ENCODE measurements at regions not wholly inside any gene's neighbourhood (a gene's known extent, or its start where the extent isn't known, plus 50 kb on each side); places are given as distances from the start of the nearest gene placed in this dataset.

DNA sequence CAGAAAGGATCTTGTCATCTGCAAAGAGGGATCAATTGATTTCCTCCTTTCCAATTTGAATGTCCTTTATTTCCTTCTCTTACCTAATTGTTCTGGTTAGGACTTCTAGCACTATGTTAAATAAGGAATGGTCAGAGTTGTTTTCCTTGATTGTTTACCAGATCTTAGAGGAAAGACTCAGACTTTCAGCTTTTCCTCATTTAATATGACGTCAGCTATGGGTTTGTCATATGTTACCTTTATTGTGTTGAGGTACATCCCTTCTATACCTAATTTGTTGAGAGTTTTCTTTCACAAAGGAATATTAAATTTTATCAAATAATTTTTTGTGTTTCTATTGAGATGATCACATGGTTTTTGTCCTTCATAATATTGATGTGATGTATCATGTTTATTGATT, 656.5 kb upstream of the GRAMD2B start:
- DNase-seq (ENCODE audit: low spot score): no peak

DNA sequence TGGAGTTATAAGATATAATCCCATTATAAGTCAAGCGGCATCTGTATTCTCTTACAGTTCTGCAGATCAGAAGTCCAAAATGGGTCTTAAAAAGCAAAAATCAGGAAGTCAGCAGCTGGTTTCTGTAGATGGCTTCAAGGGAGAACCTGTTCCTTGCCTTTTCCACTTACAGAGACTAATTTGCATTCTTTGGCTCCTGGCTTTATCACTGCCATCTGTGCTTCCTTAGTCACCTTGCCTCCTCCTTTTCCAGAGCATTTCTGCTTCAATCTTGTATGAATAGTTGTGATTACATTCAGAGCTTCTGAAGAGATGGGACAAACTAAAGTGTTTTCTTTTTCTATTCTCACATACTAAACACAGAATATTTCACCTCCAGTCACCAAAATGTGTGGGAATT, 647.3 kb upstream of the GRAMD2B start:
- DNase-seq (ENCODE audit: low spot score): no peak

DNA sequence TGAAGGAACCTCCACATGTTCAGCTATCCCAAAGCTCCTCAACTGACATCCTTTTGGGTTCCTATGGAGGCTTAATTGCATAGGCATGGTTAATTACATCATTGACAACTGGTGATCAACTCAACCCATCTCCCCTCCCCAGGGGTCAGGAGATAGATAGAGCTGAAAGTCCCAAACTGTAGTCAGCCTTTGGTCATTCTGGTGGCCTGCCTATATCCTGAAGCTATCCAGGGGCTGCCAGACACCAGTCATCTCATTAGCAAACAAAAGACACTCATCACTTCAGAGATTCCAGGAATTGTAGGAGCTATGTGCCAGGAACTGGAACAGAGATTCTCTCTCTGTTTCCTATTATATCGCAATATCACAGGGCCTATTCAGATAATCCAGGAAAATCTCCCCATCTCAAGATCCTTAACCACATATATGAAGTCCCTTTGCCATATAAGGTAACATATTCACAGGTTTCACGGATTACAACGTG, 646.5 kb upstream of the GRAMD2B start:
- no peak for DNase-seq (ENCODE audit: low spot score)

DNA sequence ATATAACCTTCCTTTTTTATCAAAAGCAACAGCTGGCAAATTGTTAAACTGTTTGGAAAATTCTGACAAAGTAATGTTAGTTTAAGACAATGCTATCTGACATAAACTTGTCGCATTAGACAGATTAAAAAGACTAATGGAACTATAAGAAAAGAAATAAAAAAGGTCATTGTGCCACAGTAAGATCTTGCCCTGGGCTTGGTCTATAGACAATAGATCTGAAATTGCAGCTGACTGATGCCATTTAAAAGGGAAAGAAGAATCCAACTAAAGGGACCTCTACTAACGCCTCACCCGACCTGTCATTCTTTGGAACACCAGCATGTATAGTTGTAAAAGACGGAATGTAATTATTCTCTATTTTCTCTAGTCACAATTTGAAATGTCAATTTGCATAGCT, 644.4 kb upstream of the GRAMD2B start:
- no peak for DNase-seq (ENCODE audit: low spot score)

DNA sequence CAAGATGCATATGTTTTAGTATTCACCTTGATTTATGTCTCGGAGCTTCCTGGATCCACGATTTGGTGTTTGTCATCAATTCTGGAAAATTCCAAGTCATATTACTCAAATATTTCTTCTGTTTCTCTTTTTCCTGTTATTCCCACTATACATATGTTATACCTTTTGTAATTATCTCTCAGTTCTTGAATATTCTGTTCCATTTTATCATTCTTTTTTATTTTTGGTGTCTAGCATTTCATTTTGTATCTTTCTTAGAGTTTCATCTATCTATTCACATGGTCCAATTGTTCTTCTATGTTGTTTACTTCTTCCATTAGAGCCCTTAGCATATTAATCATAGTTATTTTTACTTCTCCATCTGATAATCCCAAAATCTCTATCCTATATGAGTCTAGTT, 637.8 kb upstream of the GRAMD2B start:
- no peak for DNase-seq (ENCODE audit: low spot score)

DNA sequence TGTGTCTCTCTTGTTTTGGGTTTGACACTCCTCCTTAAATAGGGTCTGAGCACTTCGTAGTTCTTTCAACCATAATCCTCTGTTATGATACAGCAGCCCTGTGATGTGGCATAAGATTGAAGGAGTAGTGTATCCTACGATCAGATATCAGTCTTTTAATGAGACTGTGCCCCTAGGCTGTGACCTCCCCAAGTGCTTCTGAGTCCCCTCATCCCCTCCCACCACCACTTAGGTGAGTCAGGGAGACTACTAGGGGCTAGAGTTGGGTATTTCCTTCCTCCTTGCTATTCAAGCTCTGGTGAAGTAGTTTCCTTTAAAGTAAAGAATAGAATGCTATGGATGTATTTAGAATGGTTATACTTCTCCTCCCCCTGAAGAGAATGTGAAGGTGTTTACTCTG, 637.2 kb upstream of the GRAMD2B start:
- DNase-seq (ENCODE audit: low spot score): no peak

DNA sequence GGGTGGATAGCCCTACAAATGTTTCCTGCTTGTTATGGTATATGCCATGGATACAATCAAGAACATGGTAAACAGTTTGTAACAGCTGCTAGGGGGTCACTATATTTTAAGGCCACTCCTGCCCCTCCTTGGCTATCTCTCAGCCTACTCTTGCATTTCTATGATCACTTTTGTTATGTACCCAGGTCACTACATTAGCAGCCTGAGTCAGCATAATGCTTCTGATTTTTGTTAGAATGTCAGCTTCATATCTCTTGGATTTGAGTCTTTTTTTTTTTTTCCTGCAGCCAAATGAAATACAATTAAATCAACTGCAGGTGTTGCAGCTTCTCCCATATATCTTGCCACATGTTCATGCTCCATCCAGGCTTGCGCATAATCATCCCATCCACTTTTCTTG, 629.7 kb upstream of the GRAMD2B start:
- no peak for DNase-seq (ENCODE audit: low spot score)

DNA sequence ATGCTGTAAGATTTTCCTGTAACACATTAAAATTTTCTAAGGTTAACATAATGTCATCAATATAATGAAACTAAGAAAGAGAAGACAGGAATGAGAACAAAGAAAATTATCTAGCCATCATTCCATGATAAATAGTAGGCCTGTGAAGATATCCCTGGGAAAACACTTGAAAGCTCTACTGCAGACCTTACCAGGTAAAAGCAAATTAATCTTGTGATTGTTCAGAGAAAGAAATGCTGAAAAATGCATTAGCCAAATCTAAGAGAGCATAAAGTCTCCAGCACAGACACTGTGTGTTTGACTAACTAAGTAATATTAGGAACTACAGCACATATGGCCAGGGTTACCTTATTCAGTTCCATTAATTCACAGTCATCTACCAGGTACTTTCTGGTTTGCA, 628.3 kb upstream of the GRAMD2B start:
- DNase-seq (ENCODE audit: low spot score): no peak

DNA sequence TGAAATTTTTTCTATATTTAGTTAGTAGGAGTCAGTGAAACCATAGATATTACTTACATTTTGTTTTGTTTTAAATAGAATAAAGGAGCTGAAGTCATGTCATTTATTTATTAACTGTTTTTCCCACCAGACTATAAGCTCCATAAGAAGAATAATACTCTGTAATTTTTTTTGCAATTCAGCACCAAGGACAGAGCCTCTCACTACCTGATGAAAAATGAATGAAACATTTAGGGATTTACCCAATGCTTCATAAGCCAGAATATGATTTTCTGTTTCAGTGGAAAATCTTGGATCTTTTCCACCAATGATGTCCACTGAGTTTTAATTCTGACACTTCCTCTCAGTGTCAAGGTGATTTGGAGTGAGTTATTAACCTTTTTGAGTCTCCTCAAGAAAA, 624.9 kb upstream of the GRAMD2B start:
- DNase-seq (ENCODE audit: low spot score): no peak

DNA sequence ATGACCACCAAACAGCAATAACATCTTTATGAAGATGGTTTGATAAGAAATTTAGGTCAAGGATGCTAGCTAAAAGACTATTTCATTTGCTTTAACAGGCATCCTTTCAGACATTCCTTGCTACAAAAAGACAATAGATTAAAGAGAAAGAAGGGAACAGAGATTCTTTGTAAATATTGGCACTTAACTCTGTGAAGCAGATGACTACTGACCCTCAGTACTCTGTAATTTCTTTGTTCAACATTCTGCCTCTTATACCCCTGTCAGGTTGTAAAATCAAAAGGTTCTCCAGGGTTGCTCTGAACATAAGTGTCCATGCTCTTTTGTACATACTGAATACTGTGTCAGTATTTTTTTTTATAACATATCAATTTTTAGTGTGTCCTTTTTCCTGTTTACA, 610.6 kb upstream of the GRAMD2B start:
- DNase-seq (ENCODE audit: low spot score): no peak

DNA sequence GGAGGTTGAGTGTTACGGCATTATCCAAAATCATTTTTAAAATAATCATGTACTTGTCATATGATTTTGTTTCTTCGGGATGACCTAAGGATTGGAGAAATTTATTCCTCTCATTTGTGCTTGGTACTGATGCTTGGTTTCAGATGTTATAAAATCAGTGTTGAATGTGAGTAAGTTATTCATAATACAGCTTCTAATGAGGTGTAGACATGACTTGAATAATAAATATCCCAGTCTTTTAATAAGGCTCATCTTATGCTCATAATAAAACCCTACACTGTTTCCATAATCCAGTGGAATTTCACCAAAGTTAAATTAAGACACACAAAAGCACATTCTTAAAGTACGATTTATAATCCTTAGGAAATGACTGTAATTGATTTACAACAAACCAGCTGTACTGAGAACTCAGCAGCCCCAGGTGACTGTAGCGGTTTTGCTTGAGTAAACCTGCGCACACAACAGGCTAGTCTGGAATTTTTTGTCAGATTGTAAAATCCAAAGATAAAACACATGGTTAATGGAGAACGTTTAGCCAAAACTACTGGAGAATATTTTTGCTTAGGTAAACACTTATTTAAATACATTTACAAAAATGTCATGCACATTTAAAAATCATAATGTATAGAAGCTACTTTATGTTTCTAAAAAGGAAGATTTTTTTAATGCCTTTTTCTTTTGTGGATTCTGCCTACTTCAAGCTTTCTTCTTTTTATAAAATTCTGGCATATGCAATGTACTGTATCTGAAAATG, 609.8 kb upstream of the GRAMD2B start:
- no peak for DNase-seq (ENCODE audit: low spot score)

DNA sequence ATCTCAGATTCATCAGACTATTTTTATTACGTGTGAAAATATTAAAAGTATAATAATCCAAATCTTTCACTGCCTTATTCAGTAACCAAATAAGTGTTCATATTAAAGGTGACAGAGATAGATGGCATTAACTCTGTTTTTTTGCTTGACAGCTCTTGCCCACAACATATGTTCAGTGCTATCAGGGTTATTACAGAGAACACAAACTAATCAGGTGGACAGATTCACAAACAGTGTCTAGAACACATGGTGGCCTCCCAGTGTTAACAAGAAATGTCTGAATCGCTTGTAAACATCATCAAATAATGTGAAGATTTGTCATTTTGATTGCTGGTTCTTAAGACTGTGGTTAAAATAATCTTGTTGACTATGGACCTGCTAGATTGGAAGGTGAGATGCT, 609.1 kb upstream of the GRAMD2B start:
- DNase-seq (ENCODE audit: low spot score): no peak

DNA sequence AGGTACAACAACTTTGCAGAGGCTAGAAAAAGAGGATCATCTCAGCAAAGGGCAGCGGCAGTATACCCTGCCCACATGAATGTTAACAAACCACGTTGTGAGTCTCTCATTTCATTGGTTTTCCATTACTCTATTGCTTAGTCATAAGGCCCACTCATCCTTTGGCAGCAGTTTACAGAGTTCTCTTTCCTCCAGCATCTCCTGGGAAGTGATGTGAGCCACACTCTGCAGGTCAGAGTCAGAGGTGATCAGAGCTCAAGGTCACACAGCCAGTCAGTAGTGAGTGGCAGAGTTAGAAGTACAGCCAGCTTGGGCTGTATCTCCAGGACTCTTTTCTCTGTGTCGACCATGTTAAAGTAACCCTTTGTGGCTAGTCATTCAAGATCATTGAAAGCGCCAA, 599.6 kb upstream of the GRAMD2B start:
- no peak for DNase-seq (ENCODE audit: low spot score)

DNA sequence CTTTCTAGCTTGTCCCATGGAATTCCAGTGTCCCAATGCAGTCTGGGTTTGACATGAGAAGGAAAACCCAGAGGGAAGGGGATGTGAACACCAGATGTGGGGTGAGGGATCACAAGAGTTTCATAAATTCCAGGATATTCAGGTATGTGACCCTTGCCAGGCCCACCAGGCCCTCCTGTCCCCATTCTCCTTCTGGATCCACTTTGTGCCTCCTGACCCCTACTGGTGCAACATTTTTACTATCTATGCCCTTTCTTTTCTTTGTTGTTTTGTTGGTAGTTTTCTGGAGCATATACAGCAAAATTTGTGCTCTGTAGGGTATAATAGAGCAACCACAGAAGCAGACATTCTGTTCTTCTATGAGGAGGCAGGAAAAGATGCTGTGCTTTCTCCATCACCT, 597.0 kb upstream of the GRAMD2B start:
- DNase-seq (ENCODE audit: low spot score): no peak

DNA sequence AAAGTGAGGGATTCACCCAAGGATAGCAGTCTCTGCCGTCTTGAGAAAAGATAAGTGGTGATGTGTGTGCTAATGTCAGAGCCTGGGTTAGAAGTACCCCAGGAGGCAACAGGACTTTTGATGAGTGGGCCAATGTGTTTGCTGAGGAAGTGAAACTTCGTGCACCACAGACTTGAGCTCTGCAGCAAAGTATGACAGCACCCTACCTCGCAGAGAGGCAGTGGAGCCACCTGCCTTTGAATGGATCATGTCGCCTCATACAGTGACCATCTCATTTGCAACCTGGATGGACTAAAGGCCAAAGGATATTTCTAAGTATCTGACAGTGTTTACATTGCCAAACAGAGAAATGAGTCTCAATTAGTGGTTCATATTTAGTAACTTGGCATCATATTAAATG, 593.9 kb upstream of the GRAMD2B start:
- DNase-seq (ENCODE audit: low spot score): no peak

DNA sequence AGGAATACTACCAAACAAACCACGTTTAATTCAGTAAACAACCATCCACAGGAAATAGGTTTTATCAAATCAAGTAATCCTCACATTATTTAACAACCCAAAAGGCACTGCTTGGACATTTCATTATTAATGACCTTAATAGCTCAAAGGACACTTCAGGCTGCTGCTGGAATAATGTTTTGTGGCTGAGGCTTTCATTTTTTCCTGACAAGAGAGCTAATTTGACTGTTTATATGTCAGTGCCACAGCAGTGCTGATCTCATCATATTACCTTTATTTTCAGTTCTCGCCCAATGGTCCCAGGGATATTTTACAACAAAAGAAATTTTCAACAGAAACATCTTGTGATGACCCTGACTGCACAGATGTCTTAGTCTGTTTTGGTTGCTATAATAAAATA, 589.8 kb upstream of the GRAMD2B start:
- DNase-seq (ENCODE audit: low spot score): no peak

DNA sequence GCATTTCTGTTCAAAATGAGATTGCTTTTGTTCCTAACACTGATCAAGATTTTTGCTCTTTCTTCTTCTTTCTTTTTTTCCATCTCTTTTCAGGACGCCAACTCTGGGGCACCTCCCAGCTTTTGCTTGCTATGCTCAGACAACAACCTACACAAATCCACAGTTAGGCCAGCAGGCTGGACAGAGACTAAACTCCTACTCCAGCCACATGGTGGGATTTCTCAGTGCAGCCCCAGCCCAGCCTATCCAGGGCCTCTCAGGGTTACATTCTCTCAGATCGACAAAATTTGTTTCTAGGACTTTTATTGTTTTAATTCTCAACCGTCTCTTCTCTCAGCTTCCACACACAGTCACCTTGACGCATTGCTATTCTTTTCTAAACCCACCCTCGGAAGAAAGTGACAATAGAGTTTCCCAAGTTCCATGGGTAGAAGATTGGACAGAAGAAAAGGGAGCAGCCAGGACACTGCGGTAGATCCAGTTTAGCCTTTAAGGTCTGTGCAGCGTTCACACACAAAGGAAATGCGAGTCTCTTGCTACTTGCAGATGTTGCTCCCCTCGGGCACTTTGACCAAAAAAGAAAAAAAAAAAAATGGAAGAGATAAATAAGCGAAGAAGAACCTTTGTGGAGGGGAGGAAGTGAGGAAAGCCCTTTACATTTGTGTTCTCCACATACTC, 588.6 kb upstream of the GRAMD2B start:
- no peak for DNase-seq (ENCODE audit: low spot score)

DNA sequence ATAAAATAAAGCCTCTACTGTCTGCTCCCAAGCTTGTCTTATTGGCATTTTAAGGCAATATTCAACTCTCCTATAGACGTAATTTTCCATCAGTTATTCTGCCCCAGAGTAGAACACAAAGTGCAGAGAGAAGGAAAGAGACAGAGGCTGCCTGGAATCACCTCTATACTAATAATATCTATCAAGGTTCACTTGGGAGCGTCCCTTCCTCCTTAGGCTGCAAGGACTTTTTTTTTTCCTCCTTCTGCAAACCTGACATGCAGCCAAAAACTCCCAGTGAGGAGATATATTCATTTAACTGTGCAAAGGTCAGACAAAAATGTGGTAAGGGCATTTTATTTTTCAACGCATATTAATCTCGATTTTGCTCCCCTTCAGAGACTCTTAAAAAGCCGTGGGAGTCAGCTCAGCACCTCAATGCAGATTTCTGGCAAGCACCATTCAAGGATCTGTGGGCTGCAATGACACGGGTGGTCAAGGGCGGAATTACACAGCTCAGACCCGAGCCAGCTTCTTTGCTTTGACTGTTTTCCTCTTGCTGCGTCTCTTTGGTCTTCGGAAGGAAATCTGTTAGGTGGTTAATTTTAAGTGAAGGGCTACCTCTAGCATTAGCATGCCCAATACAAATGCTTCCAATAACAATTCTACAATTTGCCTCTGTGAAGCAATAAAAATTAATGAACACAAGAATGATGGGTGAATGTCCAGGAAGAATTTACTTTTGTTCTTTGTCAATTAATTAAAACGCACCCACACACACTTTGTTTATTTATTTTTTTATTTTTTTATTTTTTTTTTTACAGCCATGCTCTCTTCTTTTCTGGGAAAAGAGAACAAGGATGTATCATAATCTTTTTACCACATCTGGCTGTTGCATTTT, 587.7 kb upstream of the GRAMD2B start:
- no peak for DNase-seq (ENCODE audit: low spot score)

DNA sequence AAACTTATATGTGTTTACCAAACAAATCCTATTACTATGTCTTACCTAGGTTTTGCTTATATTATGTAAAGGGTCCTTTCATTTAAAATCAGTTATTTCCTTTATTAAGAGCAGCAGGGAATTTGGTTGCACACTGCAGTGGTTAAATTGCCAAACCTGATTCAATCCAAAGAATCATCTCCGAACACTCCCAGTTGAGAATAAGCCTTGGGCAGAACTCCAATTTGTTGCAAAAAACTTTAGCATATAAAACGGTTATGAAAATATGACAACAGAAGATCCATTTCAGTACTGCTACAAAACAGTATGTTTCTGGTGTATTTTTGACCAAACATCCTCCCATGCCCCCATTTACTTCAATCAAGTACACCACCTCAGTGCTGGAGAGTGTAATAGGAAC, 587.0 kb upstream of the GRAMD2B start:
- no peak for DNase-seq (ENCODE audit: low spot score)

DNA sequence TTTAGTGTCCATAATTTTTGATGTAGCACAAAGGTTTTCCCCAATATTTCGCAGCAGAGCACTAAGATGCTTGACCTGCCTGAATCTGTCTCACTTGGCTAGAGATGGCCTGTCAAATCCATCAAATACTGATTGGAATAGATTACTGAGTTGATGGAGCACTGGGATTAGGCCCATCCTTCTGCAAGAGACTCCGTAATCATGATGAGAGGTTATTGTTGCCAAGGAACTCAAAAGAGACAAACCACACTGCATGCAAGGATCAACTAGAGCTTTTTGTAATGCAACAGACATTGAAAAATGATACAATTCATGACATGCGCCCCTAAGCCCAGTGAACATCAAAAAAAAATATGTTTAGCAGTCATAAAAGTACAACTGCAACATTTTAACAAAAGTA, 585.3 kb upstream of the GRAMD2B start:
- DNase-seq (ENCODE audit: low spot score): no peak

DNA sequence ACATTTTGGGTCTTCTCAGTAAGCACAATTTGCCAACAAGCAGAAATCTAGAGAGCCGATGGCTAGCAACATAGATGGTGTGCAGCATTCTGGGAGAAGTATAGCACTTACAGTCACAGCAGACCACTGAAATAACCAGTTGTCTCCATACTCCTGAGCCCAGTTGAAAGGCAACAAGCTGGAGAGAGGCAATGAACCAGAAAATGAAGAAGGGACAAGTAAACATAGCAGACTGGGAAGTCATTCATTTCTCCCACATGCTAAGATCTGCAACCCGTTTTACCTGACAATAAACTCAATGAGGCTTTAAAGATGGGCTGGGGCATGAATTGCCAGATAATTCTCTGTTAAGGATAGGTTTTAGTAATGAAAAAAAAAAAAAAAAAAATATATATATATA, 575.6 kb upstream of the GRAMD2B start:
- DNase-seq (ENCODE audit: low spot score): no peak

DNA sequence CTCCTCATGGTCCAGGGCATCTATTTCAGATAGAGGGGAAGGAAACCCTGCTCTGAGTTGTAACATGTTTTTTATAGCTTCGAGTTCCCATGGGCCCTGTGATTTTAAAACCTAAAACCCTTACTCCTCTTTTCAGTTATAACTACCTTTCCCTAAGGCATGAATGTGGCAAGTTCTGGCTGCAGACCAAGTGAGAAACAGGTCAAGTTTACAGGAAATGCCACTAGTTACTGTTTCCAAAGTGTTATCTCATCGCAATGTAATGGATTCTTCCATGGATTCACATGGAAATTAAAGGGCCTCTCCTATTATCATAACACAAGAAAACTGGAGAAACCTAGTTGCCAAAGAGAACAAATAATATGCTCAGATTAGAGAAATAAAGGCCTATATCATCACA, 574.5 kb upstream of the GRAMD2B start:
- no peak for DNase-seq (ENCODE audit: low spot score)

DNA sequence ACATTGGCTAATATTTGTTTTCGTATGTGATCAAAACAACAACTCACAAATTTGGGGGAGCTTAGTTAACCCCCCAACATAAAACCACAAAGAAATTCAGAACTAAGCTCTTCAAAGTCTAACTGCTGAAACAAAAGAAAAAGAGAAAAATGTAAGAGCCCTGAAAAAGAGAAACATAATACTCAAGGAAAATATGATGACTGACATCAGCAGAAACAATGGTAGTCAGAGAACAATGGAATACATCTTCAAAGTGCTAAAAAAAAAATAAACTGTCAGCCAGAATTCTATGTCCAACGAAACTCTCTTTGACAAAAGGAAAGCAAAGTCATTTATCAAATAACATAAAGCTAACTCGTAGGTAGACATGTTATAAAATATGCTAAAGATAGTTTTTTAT, 566.3 kb upstream of the GRAMD2B start:
- DNase-seq (ENCODE audit: low spot score): no peak
